ENCODE measurements at regions not wholly inside any gene's neighbourhood (a gene's known extent, or its start where the extent isn't known, plus 50 kb on each side); places are given as distances from the start of the nearest gene placed in this dataset.

GRCh38 chrX:7444967-7445366 is 297.0 kb upstream of the PUDP start:
- TF ChIP-seq CTCF (IDR thresholded peaks at IDR 0.05) (no peak), POLR2A (IDR thresholded peaks at IDR 0.05) (no peak)

Measured in body of pancreas (tissue), 4 donors.